Keratinocyte (primary cell): ENCODE measurements at regions not wholly inside any gene's neighbourhood (a gene's known extent, or its start where the extent isn't known, plus 50 kb on each side); places are given as distances from the start of the nearest gene placed in this dataset.

ENCODE experiments used
- DNase-seq: peaks from one replicate; pipeline ENCODE4 v3.0.0-alpha.2; 2011; ENCODE audit warnings: low read depth, missing footprints, low spot score
- FAIRE-seq: peaks from 2 replicates; lab custom pipeline; 2011; peaks lifted over from hg19 to GRCh38; lab: Jason Lieb, UNC
- H2AFZ ChIP-seq: 2 replicates; pipeline ENCODE4 v1.6.0; 2012; ENCODE audit warnings: low read length, control low read depth, inconsistent platforms; ENCODE audit not compliant: control insufficient read depth
- H3K27ac ChIP-seq: 2 replicates; pipeline ENCODE4 v1.5.1; 2011; ENCODE audit warnings: low read length; ENCODE audit not compliant: control insufficient read depth, insufficient read depth
- H3K27me3 ChIP-seq: 3 replicates; pipeline ENCODE4 v1.6.0; 2011; ENCODE audit warnings: low read length; ENCODE audit not compliant: control insufficient read depth, insufficient read depth; ENCODE audit errors: extremely low read depth
- H3K36me3 ChIP-seq, 2 experiments: 2 replicates in 1 of 2; 3 replicates in 1 of 2; pipeline ENCODE4 v1.5.1; 2011; ENCODE audit warnings: low read length in 2 of 2, mild to moderate bottlenecking in 1 of 2; ENCODE audit not compliant: control insufficient read depth in 2 of 2, insufficient read depth in 2 of 2; ENCODE audit errors: extremely low read depth in 1 of 2
- H3K4me1 ChIP-seq: 3 replicates; pipeline ENCODE4 v1.5.1; 2011; ENCODE audit warnings: low read length; ENCODE audit not compliant: control insufficient read depth, insufficient read depth; ENCODE audit errors: extremely low read depth
- H3K4me2 ChIP-seq: 3 replicates; pipeline ENCODE4 v1.6.0; 2011; ENCODE audit warnings: low read depth, low read length; ENCODE audit not compliant: control insufficient read depth, insufficient read depth; ENCODE audit errors: extremely low read depth
- H3K4me3 ChIP-seq, 3 experiments: fragments of 200-600 bp in 1 of 3; sonication (generic) in 1 of 3; 2 replicates in 2 of 3; 3 replicates in 1 of 3; pipeline ENCODE4 v1.5.1; 2011 to 2016; ENCODE audit warnings: low read length in 3 of 3, mild to moderate bottlenecking in 3 of 3, control low read depth in 2 of 3, inconsistent platforms in 1 of 3, low read depth in 1 of 3, mixed read lengths in 1 of 3, mixed run types in 1 of 3, moderate library complexity in 1 of 3; ENCODE audit not compliant: control insufficient read depth in 2 of 3, insufficient read depth in 2 of 3; ENCODE audit errors: extremely low read depth in 1 of 3
- H3K79me2 ChIP-seq: 2 replicates; pipeline ENCODE4 v1.6.0; 2012; ENCODE audit warnings: low read length; ENCODE audit not compliant: control insufficient read depth, insufficient read depth
- H3K9ac ChIP-seq: 3 replicates; pipeline ENCODE4 v1.6.0; 2011; ENCODE audit warnings: low read length; ENCODE audit not compliant: control insufficient read depth, insufficient read depth; ENCODE audit errors: extremely low read depth
- H3K9me1 ChIP-seq: 3 replicates; pipeline ENCODE4 v1.6.0; 2011; ENCODE audit warnings: low read length; ENCODE audit not compliant: control insufficient read depth, insufficient read depth; ENCODE audit errors: extremely low read depth
- H3K9me3 ChIP-seq: 2 replicates; pipeline ENCODE4 v1.5.1; 2012; ENCODE audit warnings: low read depth, low read length; ENCODE audit not compliant: control insufficient read depth
- H4K20me1 ChIP-seq: 3 replicates; pipeline ENCODE4 v1.6.0; 2011; ENCODE audit warnings: low read length; ENCODE audit not compliant: control insufficient read depth, insufficient read depth; ENCODE audit errors: extremely low read depth
- CTCF ChIP-seq, 3 experiments: IDR thresholded peaks in 1 of 3; conservative IDR thresholded peaks in 1 of 3; optimal IDR thresholded peaks in 1 of 3; 2 replicates in 2 of 3; 3 replicates in 1 of 3; pipeline versions ENCODE3 to v1.5.1; 2011; ENCODE audit warnings: low read length in 3 of 3, mild to moderate bottlenecking in 3 of 3, moderate library complexity in 2 of 3, control low read depth in 1 of 3, inconsistent platforms in 1 of 3; ENCODE audit not compliant: insufficient read depth in 2 of 3; ENCODE audit errors: extremely low read depth in 1 of 3
- EZH2 ChIP-seq: IDR thresholded peaks from one replicate; pipeline ENCODE4 v1.6.1; 2012; ENCODE audit warnings: inconsistent platforms, mild to moderate bottlenecking, low read length, moderate library complexity
- dilution Hi-C: fragments of 300-500 bp; cut with MboI; formaldehyde crosslinking; loops from one replicate; pipeline ENCODE4 v1.7.0; 2020; ENCODE audit warnings: low sequenced_read_pairs; ENCODE audit not compliant: extremely low pct_ligation_motif_present

DNA sequence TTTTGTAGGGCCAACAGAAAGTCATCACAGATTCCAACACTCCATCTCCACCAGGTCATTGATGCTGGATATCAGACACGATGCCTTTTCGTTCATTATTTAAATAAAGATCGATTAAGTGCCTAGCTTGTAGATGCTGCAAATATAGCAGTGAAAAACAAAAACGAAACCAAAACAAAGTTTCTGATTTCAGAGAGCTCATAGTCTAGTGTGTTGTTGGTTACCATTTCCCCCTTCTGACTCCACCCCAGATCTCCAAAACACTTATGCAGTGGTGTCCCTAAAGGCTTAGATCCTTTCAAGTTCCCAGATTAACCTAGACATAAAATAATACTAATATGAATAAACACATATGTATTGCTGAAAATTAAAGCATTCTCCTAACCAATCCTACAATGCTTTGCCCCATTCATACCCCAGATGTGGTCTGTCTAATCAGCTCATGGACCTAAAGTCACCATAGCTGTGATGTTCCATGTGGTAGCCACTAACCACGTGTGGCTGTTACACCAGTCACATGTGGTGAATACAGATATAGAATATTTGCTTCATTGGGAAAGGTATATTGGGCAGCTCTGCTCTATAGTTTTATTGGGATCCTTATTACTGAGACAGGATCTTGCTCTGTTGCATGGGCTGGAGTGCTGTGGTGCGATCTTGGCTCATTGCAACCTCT lies 787.2 kb downstream of the TDRD15 start:
- H3K36me3 ChIP-seq = no peaks in the 10 kb centered on the region
- FAIRE-seq = no peak
- no peak overlapping the region for H3K4me3 ChIP-seq
- no peaks in the 10 kb centered on the region for H3K79me2 ChIP-seq
- no peaks in the 10 kb centered on the region for H3K4me1 ChIP-seq
- dilution Hi-C loops = no loop called here
- H3K9me3 ChIP-seq = peaks cover 2% of the 10 kb centered on the region
- no peak for DNase-seq
- H3K9me1 ChIP-seq = no peaks in the 10 kb centered on the region
- H3K9ac ChIP-seq = no peak overlapping the region
- H3K4me2 ChIP-seq = no peak overlapping the region
- H3K27me3 ChIP-seq = no peaks in the 10 kb centered on the region
- no peak for TF ChIP-seq CTCF (optimal IDR thresholded peaks at IDR 0.05 in 1 of 3, IDR thresholded peaks at IDR 0.05 in 1 of 3, conservative IDR thresholded peaks at IDR 0.05 in 1 of 3; ENCODE audit: extremely low read depth in 1 of 3, insufficient read depth in 2 of 3, low read length in 3 of 3)
- TF ChIP-seq EZH2 = no peak
- no peak overlapping the region for H3K27ac ChIP-seq
- H2AFZ ChIP-seq = no peak overlapping the region
- no peaks in the 10 kb centered on the region for H4K20me1 ChIP-seq

DNA sequence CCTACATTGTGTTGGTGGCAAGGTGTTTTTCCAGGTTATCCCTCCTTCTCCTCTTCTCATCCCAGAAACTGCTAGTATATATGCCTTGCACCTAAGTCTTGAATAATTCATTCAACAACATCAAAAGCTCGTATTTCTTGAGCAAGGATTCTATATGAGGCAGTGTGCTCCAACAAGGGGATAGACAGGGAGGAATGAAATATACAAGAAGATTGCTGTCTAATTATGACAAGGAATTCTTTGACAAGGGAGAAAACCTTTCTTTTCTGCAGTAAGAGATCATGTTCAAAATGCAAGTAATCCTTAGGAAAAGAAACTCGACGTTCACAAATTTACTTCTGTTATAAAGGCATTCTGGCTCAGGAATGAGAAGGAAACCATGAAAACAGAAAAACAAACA lies 788.6 kb downstream of the TDRD15 start:
- Histone ChIP-seq H3K79me2 (no peaks in the 10 kb centered on the region), H3K4me2 (no peak overlapping the region), H4K20me1 (no peaks in the 10 kb centered on the region), H3K9ac (no peak overlapping the region), H3K27ac (no peak overlapping the region), H3K27me3 (no peaks in the 10 kb centered on the region), H3K36me3 (no peaks in the 10 kb centered on the region), H2AFZ (no peak overlapping the region), H3K4me1 (no peaks in the 10 kb centered on the region), H3K9me3 (peaks cover 2% of the 10 kb centered on the region), H3K4me3 (no peak overlapping the region), H3K9me1 (no peaks in the 10 kb centered on the region)
- TF ChIP-seq CTCF (optimal IDR thresholded peaks at IDR 0.05 in 1 of 3, IDR thresholded peaks at IDR 0.05 in 1 of 3, conservative IDR thresholded peaks at IDR 0.05 in 1 of 3; ENCODE audit: extremely low read depth in 1 of 3, insufficient read depth in 2 of 3, low read length in 3 of 3) (no peak), EZH2 (no peak)
- dilution Hi-C loops = no loop called here
- DNase-seq (no peak), FAIRE-seq (no peak)
